Neural cell (in vitro differentiated cells): ENCODE measurements at regions not wholly inside any gene's neighbourhood (a gene's known extent, or its start where the extent isn't known, plus 50 kb on each side); places are given as distances from the start of the nearest gene placed in this dataset.

ENCODE experiments used
- H2AFZ ChIP-seq: fragments of 200-600, 300-800 bp; sonication (generic), shearing (Covaris generic); 2 replicates; pipeline ENCODE4 v1.6.0; 2014; ENCODE audit warnings: low read depth, mild to moderate bottlenecking, antibody characterized with exemption, low read length, moderate library complexity
- H3F3A ChIP-seq: fragments of 200-600 bp; shearing (Covaris generic); 2 replicates; pipeline ENCODE4 v1.6.1; 2016; ENCODE audit warnings: mild to moderate bottlenecking, moderate library complexity, mixed read lengths, antibody characterized with exemption, low read length; ENCODE audit not compliant: insufficient read depth, poor library complexity, severe bottlenecking
- H3K27ac ChIP-seq: fragments of 200-600, 300-800 bp; sonication (generic), shearing (Covaris generic); 2 replicates; pipeline ENCODE4 v1.5.1; 2014; ENCODE audit warnings: mild to moderate bottlenecking, low read length, moderate library complexity
- H3K27me3 ChIP-seq: fragments of 300-800, 200-600 bp; sonication (generic), shearing (Covaris generic); 2 replicates; pipeline ENCODE4 v1.6.0; 2014; ENCODE audit warnings: mild to moderate bottlenecking, low read depth, low read length, moderate library complexity; ENCODE audit not compliant: insufficient read depth
- H3K36me3 ChIP-seq: fragments of 300-800, 200-600 bp; sonication (generic), shearing (Covaris generic); 2 replicates; pipeline ENCODE4 v1.5.1; 2014; ENCODE audit warnings: mild to moderate bottlenecking, antibody characterized with exemption, low read length, moderate library complexity; ENCODE audit not compliant: insufficient read depth
- H3K4me2 ChIP-seq: fragments of 300-800, 200-600 bp; sonication (generic), shearing (Covaris generic); 2 replicates; pipeline ENCODE4 v1.6.0; 2014; ENCODE audit warnings: mild to moderate bottlenecking, low read length
- H3K4me3 ChIP-seq: fragments of 300-800, 200-600 bp; sonication (generic), shearing (Covaris generic); 2 replicates; pipeline ENCODE4 v1.5.1; 2014; ENCODE audit warnings: mild to moderate bottlenecking, low read length, moderate library complexity
- H3K79me2 ChIP-seq: fragments of 200-600 bp; shearing (Covaris generic); replicated peaks from 2 replicates; pipeline ENCODE4 v1.6.0; 2014; ENCODE audit warnings: mild to moderate bottlenecking, low read length, moderate library complexity; ENCODE audit not compliant: insufficient read depth
- H3K9ac ChIP-seq: fragments of 300-800, 200-600 bp; sonication (generic), shearing (Covaris generic); 2 replicates; pipeline ENCODE4 v1.6.1; 2016; ENCODE audit warnings: mild to moderate bottlenecking, low read length, mixed read lengths
- H3K9me2 ChIP-seq: fragments of 200-600 bp; shearing (Covaris generic); 2 replicates; pipeline ENCODE4 v1.6.1; 2016; ENCODE audit warnings: mild to moderate bottlenecking, low read length, mixed read lengths; ENCODE audit not compliant: insufficient read depth
- H3K9me3 ChIP-seq: fragments of 200-600, 300-800 bp; sonication (generic), shearing (Covaris generic); 2 replicates; pipeline ENCODE4 v1.6.1; 2016; ENCODE audit warnings: mild to moderate bottlenecking, mixed run types, low read length, moderate library complexity, mixed read lengths
- H4K20me1 ChIP-seq: fragments of 200-600 bp; shearing (Covaris generic); 2 replicates; pipeline ENCODE4 v1.6.1; 2016; ENCODE audit warnings: mild to moderate bottlenecking, mixed run types; ENCODE audit not compliant: insufficient read depth
- CTCF ChIP-seq: fragments of 450-650 bp; IDR thresholded peaks from 2 replicates; pipeline ENCODE4 v1.5.1; 2014; ENCODE audit warnings: antibody characterized with exemption, mild to moderate bottlenecking, moderate library complexity; ENCODE audit not compliant: poor library complexity, severe bottlenecking
- EP300 ChIP-seq: fragments of 450-650 bp; conservative IDR thresholded peaks from 2 replicates; pipeline ENCODE4 v1.6.1; 2014; ENCODE audit warnings: antibody characterized with exemption, mild to moderate bottlenecking, moderate library complexity; ENCODE audit not compliant: poor library complexity, severe bottlenecking
- EZH2 ChIP-seq: fragments of 200-600, 300-800 bp; shearing (Covaris generic), sonication (generic); IDR thresholded peaks from 2 replicates; pipeline ENCODE4 v1.6.1; 2014; ENCODE audit warnings: antibody characterized with exemption, low read length, borderline replicate concordance, mild to moderate bottlenecking; ENCODE audit not compliant: insufficient read depth, poor library complexity, severe bottlenecking
- MXI1 ChIP-seq: fragments of 450-650 bp; conservative IDR thresholded peaks from 2 replicates; pipeline ENCODE4 v1.6.1; 2014; ENCODE audit warnings: antibody characterized with exemption, mild to moderate bottlenecking; ENCODE audit not compliant: poor library complexity, severe bottlenecking
- POLR2AphosphoS5 ChIP-seq: IDR thresholded peaks from 2 replicates; pipeline ENCODE4 v1.6.1; 2012
- RAD21 ChIP-seq: fragments of 450-650 bp; conservative IDR thresholded peaks from 2 replicates; pipeline ENCODE4 v1.6.1; 2014; ENCODE audit warnings: antibody characterized with exemption, mild to moderate bottlenecking, moderate library complexity
- REST ChIP-seq: IDR thresholded peaks from 2 replicates; pipeline ENCODE4 v1.6.1; 2012; ENCODE audit warnings: borderline replicate concordance
- SMC3 ChIP-seq: fragments of 450-650 bp; conservative IDR thresholded peaks from 2 replicates; pipeline ENCODE4 v1.6.1; 2014; ENCODE audit warnings: antibody characterized with exemption, mild to moderate bottlenecking, moderate library complexity; ENCODE audit not compliant: poor library complexity
- TAF1 ChIP-seq: IDR thresholded peaks from 2 replicates; pipeline ENCODE4 v1.6.1; 2012; ENCODE audit warnings: low read depth

- H3K4me3 ChIP-seq, result no peak overlapping the region
- no peak overlapping the region for H3K4me2 ChIP-seq
- TF ChIP-seq EP300, result no peak
- no peak for TF ChIP-seq POLR2AphosphoS5
- no peak for TF ChIP-seq CTCF
- no peak for TF ChIP-seq EZH2
- TF ChIP-seq RAD21, result no peak
- TF ChIP-seq TAF1, result no peak
- no peak for TF ChIP-seq REST
- no peak for TF ChIP-seq SMC3
- TF ChIP-seq MXI1, result no peak
- H2AFZ ChIP-seq, result no peak overlapping the region
- no peaks in the 10 kb centered on the region for H3K9me2 ChIP-seq
- H3K27me3 ChIP-seq, result no peaks in the 10 kb centered on the region
- H3K36me3 ChIP-seq, result no peaks in the 10 kb centered on the region
- no peak overlapping the region for H3K27ac ChIP-seq
- H3K9me3 ChIP-seq, result no peaks in the 10 kb centered on the region
- no peaks in the 10 kb centered on the region for H4K20me1 ChIP-seq
- H3K79me2 ChIP-seq, result no peaks in the 10 kb centered on the region
- H3K9ac ChIP-seq, result no peak overlapping the region
- no peaks in the 10 kb centered on the region for H3F3A ChIP-seq
These were observed 132.1 kb upstream of the PRMT6 start for GRCh38 chr1:106924360-106924759.

GRCh38 chr1:106925750-106926149 is 130.7 kb upstream of the PRMT6 start:
- H3K9me3 ChIP-seq, result no peaks in the 10 kb centered on the region
- TF ChIP-seq CTCF, result no peak
- no peak for TF ChIP-seq SMC3
- no peak for TF ChIP-seq TAF1
- no peak for TF ChIP-seq EZH2
- no peak for TF ChIP-seq EP300
- TF ChIP-seq REST, result no peak
- TF ChIP-seq POLR2AphosphoS5, result no peak
- TF ChIP-seq MXI1, result no peak
- no peak for TF ChIP-seq RAD21
- no peaks in the 10 kb centered on the region for H3K27me3 ChIP-seq
- H3K4me2 ChIP-seq, result no peak overlapping the region
- H3K36me3 ChIP-seq, result no peaks in the 10 kb centered on the region
- no peak overlapping the region for H3K4me3 ChIP-seq
- no peak overlapping the region for H3K27ac ChIP-seq
- H3K9me2 ChIP-seq, result no peaks in the 10 kb centered on the region
- H3F3A ChIP-seq, result no peaks in the 10 kb centered on the region
- no peak overlapping the region for H2AFZ ChIP-seq
- H3K9ac ChIP-seq, result no peak overlapping the region
- H3K79me2 ChIP-seq, result no peaks in the 10 kb centered on the region
- H4K20me1 ChIP-seq, result no peaks in the 10 kb centered on the region
